ENCODE measurements at regions not wholly inside any gene's neighbourhood (a gene's known extent, or its start where the extent isn't known, plus 50 kb on each side); places are given as distances from the start of the nearest gene placed in this dataset.

DNA sequence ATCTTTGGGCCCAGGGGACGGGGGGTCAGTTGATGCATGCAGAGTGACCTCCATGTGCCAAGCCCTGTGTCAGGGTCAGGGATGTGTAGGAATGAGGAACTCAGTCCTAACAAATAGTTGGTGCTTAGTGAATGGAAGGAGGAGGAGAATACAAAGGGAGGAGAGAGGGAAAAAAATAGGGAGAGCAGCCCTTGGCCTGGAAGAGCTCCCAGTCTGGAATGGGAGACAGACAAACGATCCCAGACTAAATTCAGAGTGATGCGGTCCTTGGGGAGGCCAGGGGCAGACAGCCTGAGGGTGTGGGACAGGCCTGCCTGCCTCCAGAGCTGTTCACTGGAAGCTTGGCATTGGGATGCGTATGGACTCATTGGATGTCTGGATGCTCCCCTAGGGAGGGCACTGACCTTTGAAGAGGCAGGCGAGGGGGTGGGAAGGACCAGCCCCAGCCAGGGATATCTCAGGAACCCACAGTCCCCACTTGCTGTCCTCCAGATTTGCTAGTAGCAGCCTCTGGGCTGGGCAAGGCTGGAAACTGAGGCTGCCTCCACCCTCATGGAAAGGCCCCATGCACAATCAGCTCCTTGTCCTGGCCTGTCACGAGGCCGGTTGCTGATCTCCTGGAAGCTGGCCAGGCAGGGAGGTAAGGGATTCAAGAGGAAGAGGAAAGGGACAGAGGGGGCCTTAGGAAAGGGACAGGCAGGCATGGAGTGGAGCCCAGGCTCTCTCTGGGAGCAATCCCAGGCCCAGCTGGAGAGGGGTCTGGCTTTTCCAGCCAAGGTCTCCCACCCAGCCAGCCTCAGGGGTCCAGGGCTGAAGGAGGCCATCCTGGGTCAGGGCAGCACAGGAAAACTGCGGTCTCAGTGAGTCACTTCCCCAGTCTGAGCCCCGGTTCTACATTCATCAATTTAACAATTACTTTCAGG lies 69.0 kb upstream of the GGTA1 start:
- FAIRE-seq, result no peak
- DNase-seq (ENCODE audit: insufficient read length, low spot score), result no peak

DNA sequence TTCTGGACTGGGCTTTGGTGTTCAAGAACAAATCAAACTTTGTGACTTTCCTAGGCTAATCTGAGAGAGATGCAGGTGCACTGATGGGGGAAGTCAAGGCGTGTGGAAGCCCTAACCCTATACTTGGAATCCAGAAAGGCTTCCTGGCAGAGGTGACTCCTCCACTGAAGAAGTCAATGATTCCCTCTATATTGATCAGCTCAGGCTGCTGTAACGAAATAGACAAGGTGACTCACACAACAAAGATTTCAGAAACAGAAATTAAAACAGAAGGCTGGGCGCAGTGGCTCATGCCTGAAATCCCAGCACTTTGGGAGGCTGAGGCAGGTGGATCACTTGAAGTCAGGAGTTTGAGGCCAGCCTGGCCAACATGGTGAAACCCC lies 69.6 kb upstream of the GGTA1 start:
- DNase-seq (ENCODE audit: insufficient read length, low spot score) (no peak), FAIRE-seq (no peak)

DNA sequence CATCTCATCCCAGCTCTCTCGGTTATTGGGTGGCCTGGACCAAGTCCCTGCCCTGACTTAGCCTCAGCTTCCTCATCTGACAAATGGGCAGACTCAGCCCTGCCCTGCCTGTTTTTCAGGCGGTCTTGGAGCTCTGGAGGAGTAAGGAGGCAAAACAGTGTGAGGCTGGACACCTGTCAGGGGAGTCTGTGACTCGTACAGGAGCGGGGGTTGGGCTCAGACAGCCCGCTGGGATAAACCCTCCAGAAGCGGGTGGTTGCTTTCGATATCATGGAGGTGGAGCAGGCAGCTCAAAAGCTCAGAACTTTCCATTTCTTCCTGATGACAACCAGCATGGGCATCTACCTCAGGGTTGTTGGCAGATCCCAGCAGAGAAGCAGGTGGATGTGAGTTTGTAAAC lies 72.9 kb upstream of the GGTA1 start:
- DNase-seq (ENCODE audit: insufficient read length, low spot score), result no peak
- FAIRE-seq, result no peak

DNA sequence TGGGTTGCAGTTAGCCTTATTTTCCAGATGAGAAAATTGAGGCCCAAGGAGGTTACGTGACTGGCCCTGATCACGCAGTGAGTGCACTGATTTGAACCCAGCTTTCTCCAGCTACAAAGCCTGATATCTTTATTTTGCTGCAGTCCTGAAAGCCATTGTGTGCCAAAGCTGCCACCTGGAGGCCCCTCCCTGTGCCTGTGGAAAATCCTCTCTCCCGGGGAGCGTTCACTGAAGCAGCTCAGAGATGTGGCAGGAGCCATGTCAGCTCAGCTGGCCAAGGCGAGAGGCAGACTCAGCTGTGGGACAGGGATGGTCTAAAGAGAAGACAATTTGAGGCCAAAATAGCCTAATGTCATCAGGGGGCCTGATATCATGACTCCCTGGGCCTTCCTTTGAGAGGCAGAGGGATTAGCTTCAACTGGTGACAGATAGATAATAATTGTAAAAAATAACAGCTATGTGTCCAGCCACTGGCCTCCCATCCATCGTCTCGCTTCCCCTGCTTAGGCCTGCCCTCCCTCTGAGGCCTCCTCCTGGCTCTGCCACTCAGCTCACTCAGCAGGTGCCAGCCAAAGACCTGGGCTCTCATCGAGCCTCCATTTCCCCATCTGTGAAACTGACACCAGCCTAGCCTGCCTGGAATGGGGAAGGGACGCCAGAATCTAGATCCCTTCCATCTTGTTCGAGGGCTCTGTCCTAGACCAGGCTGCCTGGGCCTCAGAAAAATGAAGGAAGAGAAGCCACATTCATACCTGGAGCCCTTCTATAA lies 74.3 kb upstream of the GGTA1 start:
- DNase-seq (ENCODE audit: insufficient read length, low spot score) (no peak), FAIRE-seq (no peak)

DNA sequence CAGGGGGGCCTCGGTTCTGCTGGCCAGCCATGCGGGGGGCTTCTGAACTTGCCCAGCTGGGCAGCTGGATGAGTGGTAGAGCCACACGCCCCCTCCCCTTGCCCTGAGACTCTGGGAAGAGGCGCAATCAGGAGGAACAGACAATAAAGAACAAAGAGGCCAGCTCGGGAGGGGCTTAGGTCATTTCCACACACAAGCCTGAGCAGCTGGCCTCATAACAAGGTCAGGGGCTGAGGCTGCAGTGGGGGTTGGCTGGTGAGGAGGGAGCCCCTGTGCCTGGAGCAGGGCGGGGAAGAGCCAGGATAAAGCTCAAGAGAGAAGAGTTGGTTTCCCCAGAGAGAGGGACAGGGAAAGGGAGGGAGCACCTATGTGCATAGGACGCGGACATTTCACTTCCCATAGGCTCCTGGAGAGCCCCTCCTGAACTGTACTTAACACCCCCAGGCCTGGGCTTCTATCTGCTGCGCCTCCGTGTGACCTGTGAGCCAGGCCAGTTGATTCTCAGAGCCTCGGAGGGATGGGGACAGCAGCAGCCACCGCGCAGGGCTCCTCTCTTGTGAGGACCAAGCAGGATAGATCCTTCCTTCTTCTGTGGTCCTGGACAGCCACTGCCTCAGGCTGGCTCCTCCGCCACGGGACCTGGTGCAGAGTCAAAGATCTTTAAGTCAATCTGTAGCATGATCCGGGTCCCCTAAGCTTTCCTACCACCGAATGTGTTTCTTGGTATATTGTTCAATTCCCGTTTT lies 75.3 kb upstream of the GGTA1 start:
- no peak for FAIRE-seq
- no peak for DNase-seq (ENCODE audit: insufficient read length, low spot score)

DNA sequence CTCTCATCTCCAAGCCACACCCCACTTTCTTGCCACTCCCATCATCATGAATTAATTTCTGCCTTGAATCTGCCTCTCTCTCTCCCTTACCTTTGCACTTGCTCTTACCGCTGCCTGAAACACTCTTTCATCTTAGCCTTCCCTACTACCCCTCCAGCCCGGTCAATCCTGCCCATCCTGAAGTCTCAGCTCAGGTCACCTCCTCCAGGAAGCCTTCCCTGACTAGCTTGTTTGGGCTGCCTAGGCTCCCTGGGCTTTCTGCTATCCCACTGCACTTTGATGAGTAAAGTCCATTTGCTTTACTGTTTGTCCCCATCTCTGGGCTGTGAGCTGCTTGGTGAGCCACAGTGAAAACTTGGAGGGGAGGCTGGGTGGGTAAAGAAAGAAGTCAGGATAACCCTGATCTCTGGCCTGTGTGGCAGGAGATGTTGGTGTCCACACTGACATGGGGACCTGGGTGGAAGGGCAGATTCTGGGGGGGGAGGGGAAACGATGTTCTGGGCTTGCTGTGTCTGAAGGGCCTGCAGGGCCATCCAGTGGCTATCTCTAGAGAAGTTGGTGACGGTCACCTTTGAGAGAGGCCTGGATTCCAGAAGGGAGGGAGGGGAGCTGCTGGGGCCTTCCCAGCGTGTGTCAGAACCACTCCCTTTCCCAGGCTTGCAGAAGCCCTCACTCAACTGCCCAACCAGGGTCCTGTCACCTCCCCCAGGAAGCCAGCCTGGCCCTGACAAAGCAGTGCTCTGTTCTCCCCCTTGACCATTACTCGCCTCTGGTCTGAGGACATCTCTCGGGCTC lies 75.0 kb upstream of the DAB2IP start:
- DNase-seq (ENCODE audit: insufficient read length, low spot score), result no peak
- no peak for FAIRE-seq

DNA sequence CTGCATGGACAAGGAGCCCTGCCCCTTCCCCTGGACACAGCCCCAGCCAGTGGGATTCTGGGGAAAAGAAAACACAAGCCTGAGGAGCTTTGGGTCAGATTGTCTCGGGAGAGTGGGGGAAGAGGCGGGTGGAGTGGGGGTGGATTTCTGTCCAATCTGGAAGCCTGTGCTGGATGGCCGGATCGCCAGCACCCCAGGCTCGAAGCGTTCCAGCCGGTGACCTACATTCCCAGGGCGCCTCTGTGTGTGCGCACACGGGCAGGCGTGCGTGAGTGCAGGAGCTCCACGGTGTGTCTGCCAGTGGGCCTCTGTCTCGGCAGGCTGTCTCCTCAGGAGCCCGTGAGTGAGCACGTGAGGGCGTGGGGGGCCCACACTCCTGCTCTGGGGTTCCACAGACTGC lies 74.3 kb upstream of the DAB2IP start:
- FAIRE-seq, result no peak
- DNase-seq (ENCODE audit: insufficient read length, low spot score), result no peak

DNA sequence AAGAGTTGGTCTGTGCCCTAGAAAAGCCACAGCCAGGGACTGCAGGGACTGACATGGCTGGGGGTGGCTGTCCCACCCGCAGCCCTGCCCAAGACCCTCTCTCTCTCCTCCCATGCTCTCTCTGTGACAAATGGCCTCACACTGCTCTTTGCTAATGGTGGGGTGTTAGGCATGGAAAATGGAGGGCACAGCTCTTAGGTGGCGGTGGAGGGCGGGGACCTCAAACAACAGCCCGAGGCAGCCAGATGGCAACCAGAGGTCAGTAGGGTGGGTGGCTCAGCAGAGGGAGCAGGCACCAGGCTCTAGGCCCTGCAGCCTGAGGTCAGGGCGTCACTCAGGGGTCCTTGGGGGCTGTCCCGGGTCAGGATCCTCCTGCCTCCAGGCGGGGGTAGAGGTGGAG lies 73.9 kb upstream of the DAB2IP start:
- FAIRE-seq (no peak), DNase-seq (ENCODE audit: insufficient read length, low spot score) (no peak)

DNA sequence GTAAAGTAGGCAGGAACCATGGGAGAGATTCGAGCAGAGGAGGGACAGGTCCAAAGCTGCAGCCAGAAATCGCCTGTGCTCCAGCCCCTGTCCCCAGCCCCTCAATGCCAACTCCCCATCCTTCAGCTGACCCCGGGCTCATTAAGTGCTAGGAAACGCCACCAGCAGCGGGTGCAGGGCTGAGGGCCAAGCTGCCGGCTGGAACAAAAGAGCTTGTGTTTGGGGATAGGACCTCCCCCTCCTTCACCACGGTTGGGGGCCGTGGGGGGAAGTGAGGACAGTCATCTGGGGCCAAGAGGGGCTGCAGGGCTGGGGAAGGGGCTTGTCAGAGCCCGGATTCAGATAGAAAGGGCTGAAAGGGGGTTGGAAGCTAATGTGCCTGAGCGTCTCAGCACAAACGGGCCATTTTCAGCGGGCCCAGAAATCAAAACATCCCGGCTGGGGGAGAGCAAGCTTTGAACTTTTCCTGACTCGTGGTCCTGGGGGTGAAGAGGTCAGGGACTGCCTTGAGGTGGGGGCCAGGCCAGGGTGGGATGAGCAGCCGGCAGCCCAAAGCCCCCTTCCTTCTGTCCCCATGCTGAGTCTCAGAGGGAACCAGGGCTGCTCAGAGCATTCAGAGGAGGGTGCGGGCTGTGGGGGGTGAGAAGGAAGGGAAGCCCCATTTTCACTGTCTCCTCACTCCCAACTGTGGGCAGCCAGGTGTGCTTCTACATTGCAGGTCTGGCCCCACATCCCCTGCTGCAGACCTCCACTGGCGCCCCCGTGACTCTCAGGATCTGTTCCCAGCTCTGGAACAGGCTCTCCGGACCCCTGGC lies 69.4 kb upstream of the DAB2IP start:
- FAIRE-seq, result no peak

DNA sequence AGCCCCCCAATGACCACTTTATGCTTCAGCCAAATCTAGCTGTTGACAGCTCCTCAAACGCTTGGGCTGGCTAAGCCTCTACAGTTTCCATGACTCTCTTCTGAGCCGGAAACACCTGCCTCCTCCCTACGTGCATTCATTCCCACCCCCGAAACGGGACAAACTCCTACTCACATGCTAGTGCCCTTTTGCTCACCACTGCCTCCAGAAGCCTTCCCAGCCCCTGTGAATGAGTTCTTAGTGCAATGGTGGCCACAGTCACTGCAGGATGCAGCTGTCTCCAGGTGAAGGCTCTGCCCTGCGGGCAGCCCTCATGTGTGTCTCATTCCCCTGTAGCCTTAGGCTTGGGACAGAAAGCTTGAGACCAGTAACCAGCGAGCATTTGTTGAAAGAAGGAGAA lies 68.8 kb upstream of the DAB2IP start:
- FAIRE-seq (no peak), DNase-seq (ENCODE audit: insufficient read length, low spot score) (no peak)

More for the DNA sequence above, 69.4 kb upstream of the DAB2IP start:
- no peak for DNase-seq (ENCODE audit: insufficient read length, low spot score)

DNA sequence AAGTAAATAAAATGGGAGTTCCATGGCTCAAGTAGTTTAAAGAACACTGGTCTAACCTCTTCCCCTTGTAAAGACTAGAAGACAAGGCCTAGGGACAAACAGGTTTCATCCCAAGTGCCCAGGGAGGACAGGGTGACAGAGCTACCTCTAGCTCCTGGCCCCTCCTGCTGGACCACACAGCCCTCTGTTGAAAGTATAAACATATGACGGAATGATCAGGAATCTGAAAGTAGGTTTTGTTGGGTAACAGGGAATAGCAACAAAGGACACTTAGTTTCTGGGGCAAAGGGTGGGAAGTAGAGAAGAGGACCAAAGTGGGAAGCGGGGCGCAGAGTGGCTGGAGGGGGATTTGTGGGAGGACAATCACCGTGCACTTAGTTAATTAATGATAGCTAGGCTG lies 67.0 kb upstream of the DAB2IP start:
- FAIRE-seq (no peak), DNase-seq (ENCODE audit: insufficient read length, low spot score) (no peak)

DNA sequence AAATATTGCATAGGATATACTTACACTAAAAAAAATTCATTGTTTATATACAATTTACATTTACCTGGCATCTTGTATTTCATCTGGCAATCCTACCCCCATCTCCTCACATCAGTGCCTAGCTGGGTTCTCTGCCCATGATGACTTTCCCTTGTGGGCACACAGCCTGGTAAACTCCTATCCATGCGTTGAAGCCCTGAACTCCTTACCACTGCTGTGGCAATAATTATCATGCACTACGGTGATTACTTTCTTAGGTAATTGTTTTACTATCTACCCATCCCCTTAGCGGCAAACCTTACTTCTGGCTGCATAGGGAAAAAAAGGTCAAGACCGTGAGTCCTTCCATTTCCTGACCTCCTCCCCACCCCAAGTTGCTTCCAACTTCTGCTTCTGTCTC lies 63.6 kb upstream of the DAB2IP start:
- FAIRE-seq (no peak), DNase-seq (ENCODE audit: insufficient read length, low spot score) (no peak)

DNA sequence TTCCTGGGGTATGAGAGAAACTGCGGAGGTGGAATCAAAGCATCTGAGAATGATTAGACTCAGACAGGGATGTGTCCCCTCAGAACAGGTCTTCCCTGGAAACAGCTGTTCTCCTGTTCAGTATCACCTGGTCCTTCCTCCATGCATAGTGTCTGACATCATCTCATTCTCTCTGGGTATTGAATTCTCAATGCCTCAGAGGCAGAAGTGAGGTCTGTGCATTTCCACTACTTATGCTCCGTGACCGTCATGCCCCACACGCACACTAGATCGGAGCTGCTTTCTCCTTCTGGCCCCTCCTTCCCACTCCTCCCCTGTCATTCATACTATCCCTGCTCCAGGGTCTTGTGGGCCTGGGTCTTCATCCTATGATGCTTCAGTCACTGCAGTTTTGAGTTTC lies 61.4 kb upstream of the DAB2IP start:
- DNase-seq (ENCODE audit: insufficient read length, low spot score) (no peak), FAIRE-seq (no peak)

DNA sequence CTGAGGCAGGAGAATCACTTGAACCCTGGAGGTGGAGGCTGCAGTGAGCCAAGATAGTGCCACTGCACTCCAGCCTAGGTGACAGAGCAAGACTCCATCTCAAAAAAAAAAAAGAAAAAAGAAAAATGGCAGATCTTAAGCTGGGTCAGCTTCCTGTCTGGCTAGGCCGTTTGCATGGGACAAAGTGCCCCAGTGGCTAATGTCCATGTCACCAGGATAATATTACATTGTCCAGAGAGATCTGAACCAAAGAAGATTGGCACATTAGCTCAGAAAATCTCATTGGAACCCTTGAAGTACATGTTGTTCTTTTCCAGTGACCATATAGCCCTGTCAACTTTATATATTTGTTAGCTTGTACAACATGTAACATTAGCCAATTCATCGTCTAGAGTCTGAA lies 59.2 kb upstream of the DAB2IP start:
- no peak for FAIRE-seq

DNA sequence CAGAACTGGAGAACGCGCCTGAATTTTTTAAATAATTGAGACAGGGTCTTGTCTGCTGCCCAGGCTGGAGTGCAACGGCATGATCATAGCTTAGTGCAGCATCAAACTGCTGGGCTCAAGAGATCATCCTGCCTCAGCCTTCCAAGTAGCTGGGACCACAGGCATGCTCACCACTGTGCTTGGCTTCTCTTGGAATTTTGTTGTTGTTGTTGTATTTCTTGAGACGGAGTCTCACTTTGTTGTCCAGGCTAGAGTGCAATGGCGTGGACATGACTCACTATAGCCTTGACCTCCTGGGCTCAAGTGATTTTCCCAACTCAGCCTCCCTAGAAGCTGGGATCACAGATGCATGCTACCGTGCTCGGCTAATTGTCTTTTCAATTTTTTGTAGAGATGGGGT lies 58.4 kb upstream of the DAB2IP start:
- DNase-seq (ENCODE audit: insufficient read length, low spot score) (no peak), FAIRE-seq (no peak)

More for the DNA sequence above, 59.2 kb upstream of the DAB2IP start:
- DNase-seq (ENCODE audit: insufficient read length, low spot score), result no peak

DNA sequence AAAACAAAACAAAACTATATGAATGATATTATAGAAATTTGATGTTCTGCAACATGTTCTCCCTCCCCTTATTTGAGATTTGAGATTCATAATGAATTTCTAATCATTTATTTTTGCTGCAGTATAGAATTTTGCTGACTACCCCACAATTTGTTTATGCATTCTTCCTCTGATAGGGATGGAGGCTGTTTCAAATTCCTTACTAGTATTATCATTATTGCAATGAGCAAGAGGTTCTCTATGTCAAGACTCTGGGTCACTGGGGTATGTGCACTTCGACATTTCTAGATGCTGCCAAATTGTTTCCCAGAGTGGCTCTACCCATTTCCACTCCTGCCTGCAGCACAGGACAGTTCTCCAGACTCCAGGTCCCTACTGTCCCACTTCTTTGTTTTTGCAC lies 54.9 kb upstream of the DAB2IP start:
- FAIRE-seq, result no peak
- no peak for DNase-seq (ENCODE audit: insufficient read length, low spot score)

DNA sequence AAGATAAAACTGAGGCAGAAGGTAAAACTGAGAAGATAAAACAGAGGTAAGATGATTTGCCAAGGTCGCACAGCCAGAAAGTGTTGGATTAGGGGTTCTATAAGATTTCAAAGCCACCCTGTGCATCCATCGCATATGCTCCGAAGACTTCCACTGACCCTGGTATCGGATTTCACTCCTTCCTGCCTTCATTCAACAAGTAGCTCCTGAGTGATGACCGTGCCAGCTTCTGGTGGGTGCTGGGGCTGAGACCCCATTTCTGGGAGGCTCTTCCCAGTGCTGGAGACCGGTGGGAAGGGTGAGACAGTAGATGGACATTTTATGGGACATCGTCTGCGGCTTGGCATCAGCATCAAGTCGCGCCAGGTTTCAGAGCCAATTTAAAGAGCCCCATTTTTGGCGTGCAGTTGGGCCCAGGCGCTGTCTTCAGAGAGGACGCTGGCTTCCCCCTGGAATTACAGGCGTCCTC lies 53.7 kb upstream of the DAB2IP start:
- no peak for DNase-seq (ENCODE audit: insufficient read length, low spot score)
- FAIRE-seq, result no peak

DNA sequence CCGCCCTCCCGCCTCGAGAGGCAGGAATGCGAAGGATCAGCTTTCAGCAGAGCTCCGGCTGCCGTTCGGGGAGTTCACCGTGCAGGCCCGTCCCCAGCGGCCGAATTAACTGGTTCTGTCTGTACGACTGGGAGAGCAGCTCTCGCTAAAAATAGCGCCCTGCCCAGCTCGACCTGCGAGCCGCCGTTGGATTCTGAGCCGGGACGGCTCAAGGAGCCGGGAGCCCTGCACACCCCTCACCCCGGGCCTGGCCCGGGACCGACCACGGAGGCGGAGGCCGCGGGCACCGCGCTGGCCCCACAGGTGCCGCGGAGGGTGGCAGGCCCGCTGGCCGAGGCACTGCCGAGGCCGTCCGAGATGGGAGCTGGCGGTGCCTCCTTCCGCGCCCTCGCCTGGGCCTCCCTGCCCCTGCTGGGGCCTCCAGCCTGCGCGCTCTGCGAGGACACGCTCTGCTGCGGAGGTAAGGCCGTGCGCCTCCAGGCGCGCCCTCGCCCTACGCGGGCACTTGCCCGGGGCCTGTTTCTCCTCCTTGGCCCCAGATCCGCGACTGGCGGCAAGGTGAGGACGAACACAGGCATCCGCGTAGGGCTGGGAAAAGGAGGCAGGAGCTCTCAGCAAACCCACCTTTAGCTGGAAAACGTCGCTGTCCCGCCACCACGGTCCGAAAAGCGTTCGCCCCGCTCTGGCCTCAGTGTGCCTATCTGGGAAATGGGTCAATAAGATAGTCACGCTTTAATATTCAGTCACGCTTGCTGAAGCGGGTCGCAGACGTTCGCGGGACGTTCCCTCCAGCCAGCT lies 53.1 kb upstream of the DAB2IP start:
- DNase-seq (ENCODE audit: insufficient read length, low spot score), result no peak
- FAIRE-seq, result no peak
